OCI-LY7 (cell line): ENCODE measurements at regions not wholly inside any gene's neighbourhood (a gene's known extent, or its start where the extent isn't known, plus 50 kb on each side); places are given as distances from the start of the nearest gene placed in this dataset.

Experiments
- BruUV-seq: library from RNA; stranded (reverse); fragments of 400-500 nt; replicated peaks from 2 replicates; lab custom pipeline; 2021; lab: Mats Ljungman, UMichigan
- CTCF ChIA-PET: fragments of 300-600 bp; sonication (Branson Sonifier 250); formaldehyde crosslinking; loops from one replicate; lab custom pipeline; 2022; ENCODE audit warnings: antibody characterized with exemption; ENCODE audit not compliant: unreplicated experiment; lab: Charles Lee
- POLR2A ChIA-PET: fragments of 300-600 bp; sonication (Branson Sonifier 250); formaldehyde crosslinking; loops from one replicate; lab custom pipeline; 2022; ENCODE audit warnings: antibody characterized with exemption; lab: Charles Lee
- DNase-seq: peaks from one replicate; pipeline ENCODE4 v3.0.0-alpha.2; 2015; ENCODE audit warnings: low spot score
- H2AFZ ChIP-seq: fragments of 200-600 bp; sonication (generic), shearing (Covaris generic); 2 replicates; pipeline ENCODE4 v1.6.1; 2014; ENCODE audit warnings: mild to moderate bottlenecking, antibody characterized with exemption, low read length, moderate library complexity
- H3K27ac ChIP-seq: fragments of 200-600 bp; sonication (generic); 2 replicates; pipeline ENCODE4 v1.5.1; 2014; ENCODE audit warnings: mixed run types, low read depth, mild to moderate bottlenecking, moderate library complexity, low read length, inconsistent platforms; ENCODE audit not compliant: poor library complexity, severe bottlenecking
- H3K36me3 ChIP-seq: fragments of 200-600 bp; sonication (generic); 2 replicates; pipeline ENCODE4 v1.6.1; 2014; ENCODE audit warnings: mild to moderate bottlenecking, antibody characterized with exemption, low read length, moderate library complexity, mixed read lengths; ENCODE audit not compliant: insufficient read depth
- H3K4me1 ChIP-seq: fragments of 200-600 bp; sonication (generic); 2 replicates; pipeline ENCODE4 v1.5.1; 2014; ENCODE audit warnings: mild to moderate bottlenecking, low read length; ENCODE audit not compliant: insufficient read depth, poor library complexity, severe bottlenecking
- H3K4me2 ChIP-seq: fragments of 200-600 bp; sonication (generic); 2 replicates; pipeline ENCODE4 v1.6.1; 2014; ENCODE audit warnings: mild to moderate bottlenecking, low read length
- H3K4me3 ChIP-seq: fragments of 200-600 bp; sonication (generic); 2 replicates; pipeline ENCODE4 v1.5.1; 2014; ENCODE audit warnings: mild to moderate bottlenecking, low read depth, low read length; ENCODE audit not compliant: poor library complexity, severe bottlenecking
- H3K79me2 ChIP-seq: fragments of 200-600 bp; sonication (generic); 2 replicates; pipeline ENCODE4 v1.6.1; 2016; ENCODE audit warnings: low read depth, mild to moderate bottlenecking, low read length, moderate library complexity, mixed read lengths; ENCODE audit not compliant: insufficient read depth
- H3K9me2 ChIP-seq: fragments of 200-600 bp; sonication (generic); 2 replicates; pipeline ENCODE4 v1.6.1; 2016; ENCODE audit warnings: mild to moderate bottlenecking, low read length, mixed read lengths; ENCODE audit not compliant: insufficient read depth
- H3K9me3 ChIP-seq: fragments of 200-600 bp; sonication (generic); 2 replicates; pipeline ENCODE4 v1.6.1; 2014; ENCODE audit warnings: mild to moderate bottlenecking, mixed run types, low read length, mixed read lengths
- H4K20me1 ChIP-seq: fragments of 200-600 bp; sonication (generic); 2 replicates; pipeline ENCODE4 v1.6.1; 2014; ENCODE audit warnings: mild to moderate bottlenecking, antibody characterized with exemption, low read length, moderate library complexity, mixed read lengths; ENCODE audit not compliant: insufficient read depth
- CTCF ChIP-seq: fragments of 200-600 bp; sonication (generic); conservative IDR thresholded peaks from 2 replicates; pipeline ENCODE4 v1.5.1; 2014; ENCODE audit warnings: mild to moderate bottlenecking, antibody characterized with exemption, low read length, moderate library complexity, mixed read lengths
- EZH2phosphoT487 ChIP-seq: fragments of 200-600 bp; sonication (generic); IDR thresholded peaks from 2 replicates; pipeline ENCODE4 v1.6.1; 2018; ENCODE audit warnings: low read depth, borderline replicate concordance, mild to moderate bottlenecking, mixed run types, antibody characterized with exemption, low read length, moderate library complexity, mixed read lengths
- intact Hi-C: fragments of 100-400 bp; cut with micrococcal nuclease; formaldehyde crosslinking; loops from one replicate; pipeline ENCODE4 v1.10.0; 2022; ENCODE audit not compliant: unreplicated experiment

GRCh38 chr11:91596111-91596510 lies 628.5 kb upstream of the FAT3 start:
- intact Hi-C loops = no loop called here
- ChIA-PET POLR2A (no interaction called here), CTCF (no interaction called here)
- no peak overlapping the region for H3K27ac ChIP-seq
- H3K9me2 ChIP-seq = no peaks in the 10 kb centered on the region
- no peak for DNase-seq
- H3K4me2 ChIP-seq = no peak overlapping the region
- no peak overlapping the region for H3K4me3 ChIP-seq
- H4K20me1 ChIP-seq = no peaks in the 10 kb centered on the region
- H3K9me3 ChIP-seq = 0 out of 2 replicates have a peak, but pooled peaks cover 4% of the 10 kb centered on the region
- TF ChIP-seq CTCF (no peak), EZH2phosphoT487 (no peak)
- H2AFZ ChIP-seq = no peak overlapping the region
- H3K4me1 ChIP-seq = no peaks in the 10 kb centered on the region
- no peaks in the 10 kb centered on the region for H3K79me2 ChIP-seq
- H3K36me3 ChIP-seq = no peaks in the 10 kb centered on the region
- BruUV-seq = no TSS peak

- CTCF ChIA-PET = no interaction called here
- no peak for DNase-seq
- intact Hi-C loops = no loop called here
These were observed 633.6 kb upstream of the FAT3 start for GRCh38 chr11:91591021-91591420.

GRCh38 chr11:91587131-91587530 lies 637.5 kb upstream of the FAT3 start:
- Histone ChIP-seq H2AFZ (no peak overlapping the region), H3K36me3 (no peaks in the 10 kb centered on the region), H4K20me1 (no peaks in the 10 kb centered on the region), H3K4me1 (no peaks in the 10 kb centered on the region), H3K4me2 (no peak overlapping the region), H3K4me3 (no peak overlapping the region), H3K9me2 (no peaks in the 10 kb centered on the region), H3K9me3 (0 out of 2 replicates have a peak, but pooled peaks cover 4% of the 10 kb centered on the region), H3K79me2 (no peaks in the 10 kb centered on the region), H3K27ac (no peak overlapping the region)
- BruUV-seq = no TSS peak
- ChIA-PET CTCF (no interaction called here), POLR2A (no interaction called here)
- intact Hi-C loops = no loop called here
- DNase-seq = no peak
- no peak for TF ChIP-seq CTCF
- TF ChIP-seq EZH2phosphoT487 = no peak

More at GRCh38 chr11:91591021-91591420, 633.6 kb upstream of the FAT3 start:
- Histone ChIP-seq H3K4me1 (no peaks in the 10 kb centered on the region), H3K79me2 (no peaks in the 10 kb centered on the region), H3K27ac (no peak overlapping the region), H2AFZ (no peak overlapping the region), H3K9me3 (0 out of 2 replicates have a peak, but pooled peaks cover 4% of the 10 kb centered on the region), H4K20me1 (no peaks in the 10 kb centered on the region), H3K36me3 (no peaks in the 10 kb centered on the region), H3K4me3 (no peak overlapping the region), H3K9me2 (no peaks in the 10 kb centered on the region), H3K4me2 (no peak overlapping the region)
- no TSS peak for BruUV-seq
- POLR2A ChIA-PET = no interaction called here
- TF ChIP-seq CTCF (no peak), EZH2phosphoT487 (no peak)
